GM12878 (cell line): ENCODE measurements at regions not wholly inside any gene's neighbourhood (a gene's known extent, or its start where the extent isn't known, plus 50 kb on each side); places are given as distances from the start of the nearest gene placed in this dataset.

Experiments
- ATAC-seq: fragments of 200-7000 bp; cut with Tn5 transposase; 3 replicates; pipeline ENCODE4 v1.9.1; 2020; ENCODE audit warnings: mild to moderate bottlenecking, moderate library complexity
- BruUV-seq: library from RNA; stranded (reverse); fragments of 400-500 nt; replicated peaks from 2 replicates; lab custom pipeline; 2021; lab: Mats Ljungman, UMichigan
- CTCF ChIA-PET: fragments of 300-600 bp; sonication (Branson Sonifier 250); formaldehyde crosslinking; extraction: SDS; loops from one replicate; lab custom pipeline; 2021; ENCODE audit warnings: inconsistent platforms; lab: Yijun Ruan, JAX
- POLR2A ChIA-PET: fragments of 350-600 bp; formaldehyde crosslinking; extraction: SDS; loops from one replicate; lab custom pipeline; 2021; ENCODE audit warnings: inconsistent platforms; lab: Charles Lee
- RAD21 ChIA-PET: fragments of 300-600 bp; sonication (Branson Sonifier 250); formaldehyde crosslinking; loops from one replicate; lab custom pipeline; 2023; ENCODE audit warnings: antibody characterized with exemption; ENCODE audit not compliant: unreplicated experiment; lab: Charles Lee
- SMC1A ChIA-PET: fragments of 300-600 bp; sonication (Branson Sonifier 250); formaldehyde crosslinking; loops from one replicate; lab custom pipeline; 2023; ENCODE audit not compliant: unreplicated experiment, uncharacterized antibody; lab: Charles Lee
- DNase-seq: peaks from one replicate; pipeline ENCODE4 v3.0.0-alpha.2; 2011; ENCODE audit warnings: low read depth, low spot score
- FAIRE-seq: peaks from 3 replicates; lab custom pipeline; 2011; peaks lifted over from hg19 to GRCh38; lab: Jason Lieb, UNC
- H2AFZ ChIP-seq: 2 replicates; pipeline ENCODE4 v1.6.0; 2011; ENCODE audit warnings: low read depth, low read length, control low read depth; ENCODE audit not compliant: control insufficient read depth
- H3K27ac ChIP-seq: 2 replicates; pipeline ENCODE4 v1.5.1; 2011; ENCODE audit warnings: control low read depth; ENCODE audit not compliant: control insufficient read depth, insufficient read depth
- H3K27me3 ChIP-seq, 2 experiments: replicated peaks in 1 of 2; 2 replicates each; pipeline versions ENCODE4 v1.6.0 to v1.6.1; 2011; ENCODE audit warnings: low read length in 1 of 2; ENCODE audit not compliant: control insufficient read depth in 2 of 2, insufficient read depth in 2 of 2
- H3K36me3 ChIP-seq, 2 experiments: 2 replicates each; pipeline ENCODE4 v1.5.1; 2011; ENCODE audit warnings: low read length in 1 of 2; ENCODE audit not compliant: control insufficient read depth in 2 of 2, insufficient read depth in 2 of 2
- H3K4me1 ChIP-seq: 2 replicates; pipeline ENCODE4 v1.6.1; 2011; ENCODE audit warnings: mild to moderate bottlenecking, low read length, moderate library complexity, mixed read lengths; ENCODE audit not compliant: control insufficient read depth, insufficient read depth
- H3K4me2 ChIP-seq: 2 replicates; pipeline ENCODE4 v1.6.0; 2011; ENCODE audit warnings: control low read depth; ENCODE audit not compliant: control insufficient read depth, insufficient read depth
- H3K4me3 ChIP-seq: fragments of 200-600 bp; sonication (generic); 2 replicates; pipeline ENCODE4 v1.5.1; 2016
- H3K79me2 ChIP-seq: 2 replicates; pipeline ENCODE4 v1.6.0; 2011; ENCODE audit warnings: low read length; ENCODE audit not compliant: control insufficient read depth, insufficient read depth
- H3K9ac ChIP-seq: 2 replicates; pipeline ENCODE4 v1.8.0; 2011; ENCODE audit warnings: low read length, control low read depth, mixed read lengths; ENCODE audit not compliant: control insufficient read depth, insufficient read depth
- H3K9me3 ChIP-seq: replicated peaks from 3 replicates; pipeline ENCODE4 v1.5.1; 2011; ENCODE audit warnings: mild to moderate bottlenecking, low read length; ENCODE audit not compliant: control insufficient read depth, insufficient read depth
- H4K20me1 ChIP-seq: 2 replicates; pipeline ENCODE4 v1.6.0; 2011; ENCODE audit not compliant: control insufficient read depth, insufficient read depth
- BRCA1 ChIP-seq: IDR thresholded peaks from 2 replicates; pipeline ENCODE4 v1.6.1; 2011; ENCODE audit warnings: low read depth, low read length, improper control_type of control experiment
- EZH2 ChIP-seq: IDR thresholded peaks from 2 replicates; pipeline ENCODE4 v1.6.1; 2012; ENCODE audit warnings: low read depth, mild to moderate bottlenecking, control low read depth, inconsistent platforms, low read length, borderline replicate concordance; ENCODE audit not compliant: control insufficient read depth
- GATAD2B ChIP-seq: fragments of 450-650 bp; conservative IDR thresholded peaks from 2 replicates; pipeline ENCODE4 v1.6.1; 2017; ENCODE audit warnings: low read depth, mild to moderate bottlenecking, moderate library complexity
- IKZF2 ChIP-seq, 2 experiments: fragments of 450-650 bp; IDR thresholded peaks; 2 replicates each; pipeline ENCODE4 v1.6.1; 2017; ENCODE audit warnings: mild to moderate bottlenecking in 2 of 2, moderate library complexity in 2 of 2
- KLF5 ChIP-seq: fragments of 450-650 bp; IDR thresholded peaks from 2 replicates; pipeline ENCODE4 v1.6.1; 2014; ENCODE audit warnings: mild to moderate bottlenecking; ENCODE audit not compliant: partially characterized antibody
- MYC ChIP-seq: IDR thresholded peaks from 2 replicates; pipeline ENCODE4 v1.6.1; 2011; ENCODE audit warnings: mild to moderate bottlenecking, low read length, moderate library complexity, inconsistent platforms; ENCODE audit not compliant: insufficient read depth, insufficient replicate concordance, insufficient read length, severe bottlenecking
- NFYA ChIP-seq: IDR thresholded peaks from 2 replicates; pipeline ENCODE4 v1.6.1; 2011; ENCODE audit warnings: low read depth, mild to moderate bottlenecking, low read length, improper control_type of control experiment, borderline replicate concordance
- SIN3A ChIP-seq: IDR thresholded peaks from 2 replicates; pipeline ENCODE4 v1.6.1; 2012; ENCODE audit warnings: low read depth, low read length, improper control_type of control experiment
- SIX5 ChIP-seq: IDR thresholded peaks from 2 replicates; pipeline ENCODE4 v1.6.1; 2011; ENCODE audit warnings: mild to moderate bottlenecking, low read depth, low read length, moderate library complexity; ENCODE audit not compliant: severe bottlenecking
- SPI1 ChIP-seq: IDR thresholded peaks from 2 replicates; pipeline ENCODE4 v1.6.1; 2011; ENCODE audit warnings: low read depth, mild to moderate bottlenecking, low read length, moderate library complexity, borderline replicate concordance; ENCODE audit not compliant: insufficient read depth
- TBL1XR1 ChIP-seq: IDR thresholded peaks from 2 replicates; pipeline ENCODE4 v1.6.1; 2012; ENCODE audit warnings: low read depth, low read length, improper control_type of control experiment
- TCF7 ChIP-seq: IDR thresholded peaks from 2 replicates; pipeline ENCODE4 v1.6.1; 2014; ENCODE audit warnings: antibody characterized with exemption, borderline replicate concordance
- ZBTB40 ChIP-seq: fragments of 450-650 bp; IDR thresholded peaks from 2 replicates; pipeline ENCODE4 v1.6.1; 2016; ENCODE audit warnings: mild to moderate bottlenecking, moderate library complexity, borderline replicate concordance
- ZSCAN29 ChIP-seq: fragments of 450-650 bp; IDR thresholded peaks from 2 replicates; pipeline ENCODE4 v1.6.1; 2017; ENCODE audit warnings: mild to moderate bottlenecking, moderate library complexity
- ZZZ3 ChIP-seq: IDR thresholded peaks from 2 replicates; pipeline ENCODE4 v1.6.1; 2011; ENCODE audit warnings: low read depth; ENCODE audit not compliant: control insufficient read depth, insufficient read length
- WGBS: methylation state at CpG from one replicate; pipeline ENCODE4 v1.1.6; 2016; ENCODE audit warnings: low lambda C conversion rate; ENCODE audit not compliant: insufficient replicate concordance, insufficient coverage; ENCODE audit errors: missing lambda C conversion rate; 5-methylcytosine and 5-hydroxymethylcytosine counted together
- in situ Hi-C: fragments of 300-500 bp; cut with MboI; formaldehyde crosslinking; loops from 9 replicates; pipeline ENCODE4 v1.14.3; 2018; ENCODE audit warnings: mixed read lengths
- intact Hi-C: fragments of 100-400 bp; cut with micrococcal nuclease; formaldehyde crosslinking; loops from one replicate; pipeline ENCODE4 v1.14.2; 2022; ENCODE audit not compliant: unreplicated experiment
- TF ChIP-seq, protein P1 (sequence below): fragments of 450-650 bp; IDR thresholded peaks from 2 replicates; pipeline ENCODE4 v1.6.1; 2017; ENCODE audit warnings: antibody characterized with exemption, mild to moderate bottlenecking, moderate library complexity
- TF ChIP-seq, protein P2 (sequence below): fragments of 450-650 bp; IDR thresholded peaks from 2 replicates; pipeline ENCODE4 v1.6.1; 2017; ENCODE audit warnings: mild to moderate bottlenecking, low read depth, inconsistent platforms; ENCODE audit not compliant: poor library complexity, severe bottlenecking

- in situ Hi-C loops: no loop called here
- FAIRE-seq (no peak), ATAC-seq (no peak), DNase-seq (no peak)
- H3K4me2 ChIP-seq: no peak overlapping the region
- H3K36me3 ChIP-seq: no peaks in the 10 kb centered on the region
- H2AFZ ChIP-seq: no peak overlapping the region
- POLR2A ChIA-PET: no interaction called here
- SMC1A ChIA-PET: no interaction called here
- H4K20me1 ChIP-seq: no peaks in the 10 kb centered on the region
- H3K4me3 ChIP-seq: no peak overlapping the region
- CTCF ChIA-PET: no interaction called here
- H3K27me3 ChIP-seq: peaks cover 0 to 2% of the 10 kb centered on the region in 2 experiments; a peak in 1 of 4 replicates
- intact Hi-C loops: no loop called here
- no TSS peak for BruUV-seq
- no peaks in the 10 kb centered on the region for H3K9me3 ChIP-seq
- no peak overlapping the region for H3K9ac ChIP-seq
- no peaks in the 10 kb centered on the region for H3K79me2 ChIP-seq
- RAD21 ChIA-PET: no interaction called here
- no peak overlapping the region for H3K27ac ChIP-seq
- 11% methylated on average over 1 of the region's 1 CpG for WGBS
- H3K4me1 ChIP-seq: no peaks in the 10 kb centered on the region
- TF ChIP-seq ZBTB40: no peak
- TF ChIP-seq MYC: no peak
- TF ChIP-seq SPI1: no peak
- TF ChIP-seq TBL1XR1: no peak
- TF ChIP-seq EZH2: no peak
- TF ChIP-seq, protein P1, sequence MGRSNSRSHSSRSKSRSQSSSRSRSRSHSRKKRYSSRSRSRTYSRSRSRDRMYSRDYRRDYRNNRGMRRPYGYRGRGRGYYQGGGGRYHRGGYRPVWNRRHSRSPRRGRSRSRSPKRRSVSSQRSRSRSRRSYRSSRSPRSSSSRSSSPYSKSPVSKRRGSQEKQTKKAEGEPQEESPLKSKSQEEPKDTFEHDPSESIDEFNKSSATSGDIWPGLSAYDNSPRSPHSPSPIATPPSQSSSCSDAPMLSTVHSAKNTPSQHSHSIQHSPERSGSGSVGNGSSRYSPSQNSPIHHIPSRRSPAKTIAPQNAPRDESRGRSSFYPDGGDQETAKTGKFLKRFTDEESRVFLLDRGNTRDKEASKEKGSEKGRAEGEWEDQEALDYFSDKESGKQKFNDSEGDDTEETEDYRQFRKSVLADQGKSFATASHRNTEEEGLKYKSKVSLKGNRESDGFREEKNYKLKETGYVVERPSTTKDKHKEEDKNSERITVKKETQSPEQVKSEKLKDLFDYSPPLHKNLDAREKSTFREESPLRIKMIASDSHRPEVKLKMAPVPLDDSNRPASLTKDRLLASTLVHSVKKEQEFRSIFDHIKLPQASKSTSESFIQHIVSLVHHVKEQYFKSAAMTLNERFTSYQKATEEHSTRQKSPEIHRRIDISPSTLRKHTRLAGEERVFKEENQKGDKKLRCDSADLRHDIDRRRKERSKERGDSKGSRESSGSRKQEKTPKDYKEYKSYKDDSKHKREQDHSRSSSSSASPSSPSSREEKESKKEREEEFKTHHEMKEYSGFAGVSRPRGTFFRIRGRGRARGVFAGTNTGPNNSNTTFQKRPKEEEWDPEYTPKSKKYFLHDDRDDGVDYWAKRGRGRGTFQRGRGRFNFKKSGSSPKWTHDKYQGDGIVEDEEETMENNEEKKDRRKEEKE: no peak
- TF ChIP-seq ZSCAN29: no peak
- no peak for TF ChIP-seq KLF5
- no peak for TF ChIP-seq TCF7
- TF ChIP-seq ZZZ3: no peak
- no peak for TF ChIP-seq BRCA1
- no peak for TF ChIP-seq NFYA
- no peak for TF ChIP-seq IKZF2 (IDR thresholded peaks at IDR 0.05)
- TF ChIP-seq, protein P2, sequence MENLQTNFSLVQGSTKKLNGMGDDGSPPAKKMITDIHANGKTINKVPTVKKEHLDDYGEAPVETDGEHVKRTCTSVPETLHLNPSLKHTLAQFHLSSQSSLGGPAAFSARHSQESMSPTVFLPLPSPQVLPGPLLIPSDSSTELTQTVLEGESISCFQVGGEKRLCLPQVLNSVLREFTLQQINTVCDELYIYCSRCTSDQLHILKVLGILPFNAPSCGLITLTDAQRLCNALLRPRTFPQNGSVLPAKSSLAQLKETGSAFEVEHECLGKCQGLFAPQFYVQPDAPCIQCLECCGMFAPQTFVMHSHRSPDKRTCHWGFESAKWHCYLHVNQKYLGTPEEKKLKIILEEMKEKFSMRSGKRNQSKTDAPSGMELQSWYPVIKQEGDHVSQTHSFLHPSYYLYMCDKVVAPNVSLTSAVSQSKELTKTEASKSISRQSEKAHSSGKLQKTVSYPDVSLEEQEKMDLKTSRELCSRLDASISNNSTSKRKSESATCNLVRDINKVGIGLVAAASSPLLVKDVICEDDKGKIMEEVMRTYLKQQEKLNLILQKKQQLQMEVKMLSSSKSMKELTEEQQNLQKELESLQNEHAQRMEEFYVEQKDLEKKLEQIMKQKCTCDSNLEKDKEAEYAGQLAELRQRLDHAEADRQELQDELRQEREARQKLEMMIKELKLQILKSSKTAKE: no peak
- TF ChIP-seq SIN3A: no peak
- no peak for TF ChIP-seq GATAD2B
- TF ChIP-seq SIX5: no peak
Observed at GRCh38 chr3:194836661-194837060, 151.0 kb downstream of the FAM43A start.
